Karpas-422 (cell line): ENCODE measurements at regions not wholly inside any gene's neighbourhood (a gene's known extent, or its start where the extent isn't known, plus 50 kb on each side); places are given as distances from the start of the nearest gene placed in this dataset.

Experiments used
- DNase-seq: peaks from one replicate; pipeline ENCODE4 v3.0.0-alpha.2; 2015
- H2AFZ ChIP-seq: fragments of 200-600 bp; sonication (generic); 2 replicates; pipeline ENCODE4 v1.6.1; 2014; ENCODE audit warnings: antibody characterized with exemption, low read length, mixed read lengths
- H3K27ac ChIP-seq: fragments of 200-600 bp; sonication (generic); 2 replicates; pipeline ENCODE4 v1.5.1; 2014; ENCODE audit warnings: mild to moderate bottlenecking, low read length, moderate library complexity
- H3K27me3 ChIP-seq: fragments of 200-600 bp; sonication (generic); 2 replicates; pipeline ENCODE4 v1.6.1; 2014; ENCODE audit warnings: low read length, mixed read lengths
- H3K36me3 ChIP-seq: fragments of 200-600 bp; sonication (generic); 2 replicates; pipeline ENCODE4 v1.6.1; 2014; ENCODE audit warnings: low read length, mixed read lengths; ENCODE audit not compliant: insufficient read depth
- H3K4me1 ChIP-seq: fragments of 200-600 bp; sonication (generic); 2 replicates; pipeline ENCODE4 v1.6.1; 2014; ENCODE audit warnings: mild to moderate bottlenecking, low read length, mixed read lengths
- H3K4me2 ChIP-seq: fragments of 200-600 bp; sonication (generic); 2 replicates; pipeline ENCODE4 v1.6.1; 2014; ENCODE audit warnings: low read length, low read depth, mild to moderate bottlenecking; ENCODE audit not compliant: poor library complexity, severe bottlenecking
- H3K4me3 ChIP-seq: fragments of 200-600 bp; sonication (generic); 2 replicates; pipeline ENCODE4 v1.5.1; 2014; ENCODE audit warnings: mild to moderate bottlenecking, antibody characterized with exemption, low read length, mixed read lengths
- H3K79me2 ChIP-seq: fragments of 200-600 bp; sonication (generic); 2 replicates; pipeline ENCODE4 v1.6.1; 2014; ENCODE audit warnings: mild to moderate bottlenecking, low read length, mixed read lengths
- H3K9ac ChIP-seq: fragments of 200-600 bp; sonication (generic); 2 replicates; pipeline ENCODE4 v1.6.0; 2014; ENCODE audit warnings: low read length
- H3K9me2 ChIP-seq: fragments of 200-600 bp; sonication (generic), shearing (Covaris generic); replicated peaks from 2 replicates; pipeline ENCODE4 v1.6.0; 2014; ENCODE audit warnings: mild to moderate bottlenecking, low read length, moderate library complexity; ENCODE audit not compliant: insufficient read depth
- H3K9me3 ChIP-seq: fragments of 300-700, 200-600 bp; sonication (generic); 2 replicates; pipeline ENCODE4 v1.6.1; 2014; ENCODE audit warnings: low read length, mixed read lengths
- H4K20me1 ChIP-seq: fragments of 200-600 bp; sonication (generic); 2 replicates; pipeline ENCODE4 v1.6.1; 2014; ENCODE audit warnings: mild to moderate bottlenecking, antibody characterized with exemption, low read length, low read depth; ENCODE audit not compliant: insufficient read depth

GRCh38 chr2:138949517-138949916, 169.3 kb upstream of the NXPH2 start:
- no peak for DNase-seq
- no peak overlapping the region for H3K4me2 ChIP-seq
- H3K27ac ChIP-seq: no peak overlapping the region
- H3K4me1 ChIP-seq: no peaks in the 10 kb centered on the region
- H3K9ac ChIP-seq: no peak overlapping the region
- no peaks in the 10 kb centered on the region for H3K79me2 ChIP-seq
- H4K20me1 ChIP-seq: no peaks in the 10 kb centered on the region
- no peak overlapping the region for H3K4me3 ChIP-seq
- H3K27me3 ChIP-seq: no peaks in the 10 kb centered on the region
- peaks cover 6% of the 10 kb centered on the region for H3K9me3 ChIP-seq
- H3K36me3 ChIP-seq: no peaks in the 10 kb centered on the region
- H2AFZ ChIP-seq: no peak overlapping the region
- 0 out of 2 replicates have a peak, but pooled peaks cover 6% of the 10 kb centered on the region for H3K9me2 ChIP-seq

DNA sequence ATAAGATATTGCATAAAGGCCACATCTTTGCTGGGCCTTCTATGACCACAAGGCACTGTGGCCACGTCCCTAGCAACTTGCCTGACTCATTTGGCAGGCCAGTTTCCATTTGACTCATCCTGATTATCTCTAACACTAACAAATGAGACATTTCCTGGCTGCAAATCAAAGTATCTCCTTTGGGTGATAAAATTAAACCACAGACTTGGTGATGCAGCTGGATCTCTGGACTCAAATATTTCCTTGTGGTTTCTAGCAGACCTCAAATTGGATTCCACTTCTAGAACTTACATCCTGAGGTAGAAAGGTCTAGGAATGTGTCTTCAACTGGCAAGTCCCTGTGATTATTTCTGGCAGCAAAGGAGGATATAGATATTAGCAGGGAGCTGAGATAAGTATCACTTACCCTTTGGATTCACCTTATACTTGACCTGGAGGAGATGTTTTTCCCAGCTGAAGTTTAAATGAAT, 167.9 kb upstream of the NXPH2 start:
- Histone ChIP-seq H3K79me2 (no peaks in the 10 kb centered on the region), H3K4me3 (no peak overlapping the region), H3K9me2 (0 out of 2 replicates have a peak, but pooled peaks cover 6% of the 10 kb centered on the region), H3K9me3 (peaks cover 6% of the 10 kb centered on the region; the same call in 1 of the 2 replicates), H3K4me2 (no peak overlapping the region), H4K20me1 (no peaks in the 10 kb centered on the region), H3K27ac (no peak overlapping the region), H3K4me1 (no peaks in the 10 kb centered on the region), H3K9ac (no peak overlapping the region), H3K36me3 (no peaks in the 10 kb centered on the region), H2AFZ (no peak overlapping the region), H3K27me3 (no peaks in the 10 kb centered on the region)
- no peak for DNase-seq

GRCh38 chr2:138943470-138943869, 163.3 kb upstream of the NXPH2 start:
- Histone ChIP-seq H3K9me3 (no peaks in the 10 kb centered on the region), H3K4me2 (no peak overlapping the region), H3K36me3 (no peaks in the 10 kb centered on the region), H3K4me3 (no peak overlapping the region), H4K20me1 (no peaks in the 10 kb centered on the region), H3K4me1 (no peaks in the 10 kb centered on the region), H3K9me2 (no peaks in the 10 kb centered on the region), H3K9ac (no peak overlapping the region), H3K27me3 (no peaks in the 10 kb centered on the region), H2AFZ (no peak overlapping the region), H3K79me2 (no peaks in the 10 kb centered on the region), H3K27ac (no peak overlapping the region)
- DNase-seq: no peak

DNA sequence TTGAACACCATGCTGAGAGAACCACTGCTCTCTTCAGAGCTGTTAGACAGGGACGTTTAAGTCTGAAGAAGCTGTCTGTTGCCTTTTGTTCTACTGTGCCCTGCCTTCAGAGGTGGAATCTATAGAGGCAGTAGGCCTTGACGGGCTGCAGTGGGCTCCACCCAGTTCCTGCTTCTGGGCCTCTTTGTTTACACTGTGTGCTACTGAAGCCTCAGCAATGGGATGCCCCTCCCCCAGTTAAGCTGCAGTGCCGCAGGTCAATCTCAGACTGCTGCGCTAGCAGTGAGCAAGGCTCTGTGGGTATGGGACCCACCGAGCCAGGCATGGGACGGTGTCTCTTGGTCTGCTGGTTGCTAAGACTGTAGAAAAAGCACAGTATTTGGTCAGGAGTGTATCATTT, 162.3 kb upstream of the NXPH2 start:
- no peaks in the 10 kb centered on the region for H3K4me1 ChIP-seq
- no peak overlapping the region for H3K4me3 ChIP-seq
- no peaks in the 10 kb centered on the region for H4K20me1 ChIP-seq
- no peak overlapping the region for H3K27ac ChIP-seq
- H3K9me3 ChIP-seq: no peaks in the 10 kb centered on the region
- no peak for DNase-seq
- no peaks in the 10 kb centered on the region for H3K36me3 ChIP-seq
- no peaks in the 10 kb centered on the region for H3K79me2 ChIP-seq
- no peaks in the 10 kb centered on the region for H3K9me2 ChIP-seq
- H3K9ac ChIP-seq: no peak overlapping the region
- no peak overlapping the region for H2AFZ ChIP-seq
- H3K4me2 ChIP-seq: no peak overlapping the region
- no peaks in the 10 kb centered on the region for H3K27me3 ChIP-seq

DNA sequence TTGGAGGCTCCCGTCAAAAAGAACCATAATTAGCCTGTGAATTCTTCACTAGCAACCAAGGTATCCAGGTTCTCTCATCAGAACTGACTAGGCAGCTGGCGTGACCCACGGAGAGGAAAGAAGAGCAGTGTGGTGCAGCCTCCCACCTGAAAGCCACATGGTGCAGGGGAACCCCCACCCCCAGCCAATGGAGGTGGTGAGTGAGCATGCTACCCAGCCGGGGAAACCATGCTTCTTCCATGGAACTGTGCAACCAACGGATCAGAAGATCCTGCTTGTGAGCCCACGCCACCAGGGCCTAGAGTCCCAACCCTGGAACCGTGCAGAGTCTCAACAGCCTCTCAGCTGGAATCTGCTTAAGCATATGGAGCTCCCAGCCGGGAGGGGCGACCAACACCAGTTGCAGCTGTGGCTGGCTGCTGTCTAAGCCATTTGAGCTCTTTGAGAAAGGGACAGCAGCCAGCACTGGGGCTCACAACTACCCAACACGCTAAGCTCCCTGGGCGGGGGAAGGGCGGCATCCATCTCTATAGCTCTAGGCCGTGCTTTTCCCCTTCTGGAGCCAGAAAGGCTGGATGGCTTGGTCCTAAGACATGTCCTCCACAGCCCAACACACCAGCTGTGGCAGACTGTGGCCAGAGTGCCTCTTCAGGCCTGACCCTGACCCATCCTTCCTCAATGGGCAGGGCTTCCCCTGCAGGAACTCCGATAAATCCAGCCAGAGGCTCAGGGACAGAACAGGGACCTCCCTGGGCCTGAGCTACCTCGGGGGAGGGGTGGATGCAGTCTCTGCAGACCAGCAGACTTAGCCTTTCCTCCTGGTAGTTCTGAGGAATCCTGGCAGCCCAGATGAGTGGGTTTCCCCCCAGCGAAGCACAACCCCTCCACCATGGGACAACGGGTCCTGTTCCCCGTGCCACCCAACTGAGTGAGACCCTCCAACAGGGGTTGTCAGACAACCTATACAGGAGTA, 151.4 kb upstream of the NXPH2 start:
- Histone ChIP-seq H3K4me2 (no peak overlapping the region), H3K4me3 (no peak overlapping the region), H3K4me1 (no peaks in the 10 kb centered on the region), H2AFZ (no peak overlapping the region), H4K20me1 (no peaks in the 10 kb centered on the region), H3K79me2 (no peaks in the 10 kb centered on the region), H3K9me2 (no peaks in the 10 kb centered on the region), H3K9ac (no peak overlapping the region), H3K27ac (no peak overlapping the region), H3K27me3 (no peaks in the 10 kb centered on the region), H3K9me3 (no peaks in the 10 kb centered on the region; the same call in 1 of the 2 replicates), H3K36me3 (no peaks in the 10 kb centered on the region)
- DNase-seq: no peak

DNA sequence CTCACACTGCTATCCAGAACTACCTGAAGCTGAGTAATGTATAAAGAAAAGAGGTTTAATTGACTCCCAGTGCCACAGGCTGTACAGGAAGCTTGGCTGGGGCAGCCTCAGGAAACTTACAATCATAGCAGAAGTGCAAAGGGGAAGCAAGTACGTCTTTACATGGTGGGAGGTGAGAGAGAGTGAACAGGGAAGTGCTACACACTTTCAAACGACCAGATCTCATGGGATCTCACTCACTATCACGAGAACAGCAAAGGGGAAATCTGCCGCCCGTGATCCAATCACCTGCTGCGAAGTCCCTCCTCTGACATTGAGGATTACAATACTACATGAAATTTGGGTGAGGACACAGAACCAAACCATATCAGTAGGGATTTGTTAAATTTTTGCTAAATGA, 150.4 kb upstream of the NXPH2 start:
- DNase-seq: no peak
- H3K27me3 ChIP-seq: no peaks in the 10 kb centered on the region
- H3K9me2 ChIP-seq: no peaks in the 10 kb centered on the region
- no peak overlapping the region for H3K9ac ChIP-seq
- H3K27ac ChIP-seq: no peak overlapping the region
- H3K4me1 ChIP-seq: no peaks in the 10 kb centered on the region
- no peaks in the 10 kb centered on the region for H3K36me3 ChIP-seq
- no peak overlapping the region for H2AFZ ChIP-seq
- no peaks in the 10 kb centered on the region; the same call in 1 of the 2 replicates for H3K9me3 ChIP-seq
- H3K4me2 ChIP-seq: no peak overlapping the region
- H4K20me1 ChIP-seq: no peaks in the 10 kb centered on the region
- H3K4me3 ChIP-seq: no peak overlapping the region
- no peaks in the 10 kb centered on the region for H3K79me2 ChIP-seq

DNA sequence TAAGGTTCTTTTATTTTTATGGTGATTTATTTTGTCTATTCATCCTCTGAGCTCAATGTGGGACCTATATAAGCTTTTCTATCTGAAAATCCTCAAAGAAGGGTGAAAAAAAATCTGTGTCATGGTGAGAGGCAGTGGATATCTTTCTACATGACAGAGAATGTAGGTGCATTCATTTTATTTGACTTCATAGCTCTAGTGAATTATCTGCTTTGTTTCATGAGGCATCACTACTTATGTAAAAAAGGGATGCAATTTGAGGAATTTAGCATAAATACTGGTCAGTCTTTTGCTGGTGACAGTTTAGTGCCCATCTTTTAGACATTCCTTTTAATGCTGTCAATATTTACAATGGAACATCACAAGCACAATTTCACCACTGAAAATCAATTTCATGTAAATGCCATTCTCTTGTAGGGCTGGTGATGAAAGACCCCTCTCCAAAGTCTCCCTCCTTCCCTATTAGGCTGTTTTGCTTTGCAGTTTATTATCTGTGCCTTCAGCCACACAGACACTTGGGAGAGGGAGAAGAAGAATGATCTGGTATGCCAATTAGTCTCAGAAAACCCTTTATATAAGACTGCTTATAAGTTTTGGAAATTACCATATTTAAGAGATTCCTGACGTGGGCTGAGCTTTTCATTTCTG, 148.3 kb upstream of the NXPH2 start:
- Histone ChIP-seq H3K4me3 (no peak overlapping the region), H2AFZ (no peak overlapping the region)

GRCh38 chr2:138922973-138923563, 142.9 kb upstream of the NXPH2 start:
- H4K20me1 ChIP-seq: no peaks in the 10 kb centered on the region
- H3K36me3 ChIP-seq: no peaks in the 10 kb centered on the region
- H3K27ac ChIP-seq: no peak overlapping the region
- no peak overlapping the region for H3K4me2 ChIP-seq
- no peaks in the 10 kb centered on the region for H3K9me3 ChIP-seq
- H3K4me1 ChIP-seq: no peaks in the 10 kb centered on the region
- no peaks in the 10 kb centered on the region for H3K79me2 ChIP-seq
- peak; percentile 74 for DNase-seq
- no peaks in the 10 kb centered on the region for H3K27me3 ChIP-seq
- no peak overlapping the region for H3K4me3 ChIP-seq
- H3K9ac ChIP-seq: no peak overlapping the region
- H3K9me2 ChIP-seq: no peaks in the 10 kb centered on the region
- H2AFZ ChIP-seq: no peak overlapping the region

More for the DNA sequence above, 148.3 kb upstream of the NXPH2 start:
- H3K27me3 ChIP-seq: no peaks in the 10 kb centered on the region
- no peaks in the 10 kb centered on the region for H3K36me3 ChIP-seq
- no peaks in the 10 kb centered on the region for H4K20me1 ChIP-seq
- no peak overlapping the region for H3K4me2 ChIP-seq
- no peaks in the 10 kb centered on the region for H3K9me2 ChIP-seq
- H3K4me1 ChIP-seq: no peaks in the 10 kb centered on the region
- H3K79me2 ChIP-seq: no peaks in the 10 kb centered on the region
- H3K9ac ChIP-seq: no peak overlapping the region
- H3K27ac ChIP-seq: no peak overlapping the region
- no peak for DNase-seq
- H3K9me3 ChIP-seq: no peaks in the 10 kb centered on the region; the same call in 1 of the 2 replicates
